ENCODE measurements at regions not wholly inside any gene's neighbourhood (a gene's known extent, or its start where the extent isn't known, plus 50 kb on each side); places are given as distances from the start of the nearest gene placed in this dataset.

DNA sequence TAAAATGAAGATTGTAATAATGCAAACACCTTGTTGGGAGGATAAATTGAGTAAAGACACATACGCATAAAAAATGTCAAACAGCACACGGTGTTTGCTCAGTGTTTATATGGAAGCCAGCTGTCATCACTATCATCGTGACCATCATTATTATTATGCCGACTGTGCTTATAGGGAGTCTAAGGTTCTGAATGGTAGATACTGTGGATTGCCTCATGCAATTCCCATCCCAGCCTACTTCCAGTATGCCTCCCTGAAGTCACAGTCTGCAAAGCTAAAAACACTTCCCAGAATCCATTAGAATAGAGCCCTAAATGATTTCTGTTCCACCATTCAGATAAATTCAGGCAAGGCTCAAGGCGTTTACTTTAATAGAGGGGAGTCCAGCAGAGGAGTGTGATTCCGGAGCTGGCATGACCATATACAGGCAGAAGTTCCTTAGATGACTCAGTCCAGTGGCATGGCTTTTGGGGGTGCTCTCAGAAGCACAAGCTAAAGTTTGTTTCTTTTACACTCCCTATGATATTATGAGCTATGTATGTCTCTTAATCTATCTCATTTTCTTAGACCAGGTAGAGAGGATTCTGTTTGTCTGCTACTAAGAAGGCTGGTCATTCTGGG, 148.7 kb downstream of the MEX3B start:
- 75 to 82% (median 80%) methylated on average over 6 of the region's 6 CpGs for WGBS, 4 donors
- no peak for DNase-seq
- Histone ChIP-seq H3K27me3 (peaks cover 0 to 3% (median 0%) of the 10 kb centered on the region in 9 donors), H3K9me3 (no peaks in the 10 kb centered on the region), H3K36me3 (no peaks in the 10 kb centered on the region), H3K4me3 (no peak overlapping the region), H3K27ac (peak overlapping the region in 1 of 12 donors; percentile 19), H3K4me1 (no peaks in the 10 kb centered on the region)
- intact Hi-C loops (cut with DNase I) = no loop called here
- ATAC-seq = no peak
- no peak for TF ChIP-seq POLR2A (IDR thresholded peaks at IDR 0.05)

DNA sequence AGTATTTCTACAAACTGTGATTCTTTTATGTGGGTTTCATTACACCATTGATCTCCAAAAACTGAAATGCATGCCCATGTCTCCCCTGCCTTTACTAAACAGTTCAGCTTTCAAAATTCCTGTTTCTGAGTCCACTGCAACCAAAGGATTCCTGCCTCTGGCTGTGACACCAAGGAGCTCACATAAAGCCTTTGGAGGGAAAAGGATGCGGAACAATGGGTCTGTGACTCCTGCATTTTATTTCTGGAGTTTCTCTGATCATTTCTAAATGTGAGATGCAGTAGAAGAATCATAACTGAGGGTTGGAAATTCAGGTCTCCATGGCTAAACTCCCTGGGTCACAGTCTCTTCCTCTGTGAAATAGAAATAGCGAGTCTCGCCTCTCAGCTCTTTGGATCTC, 149.5 kb downstream of the MEX3B start:
- DNase-seq = no peak
- WGBS, 4 donors = 96 to 98% (median 97%) methylated on average over 3 of the region's 3 CpGs
- H3K36me3 ChIP-seq = no peaks in the 10 kb centered on the region
- intact Hi-C loops (cut with DNase I) = no loop called here
- peak overlapping the region in 1 of 12 donors; percentile 19 for H3K27ac ChIP-seq
- TF ChIP-seq POLR2A (IDR thresholded peaks at IDR 0.05) = no peak
- TF ChIP-seq, protein P1, sequence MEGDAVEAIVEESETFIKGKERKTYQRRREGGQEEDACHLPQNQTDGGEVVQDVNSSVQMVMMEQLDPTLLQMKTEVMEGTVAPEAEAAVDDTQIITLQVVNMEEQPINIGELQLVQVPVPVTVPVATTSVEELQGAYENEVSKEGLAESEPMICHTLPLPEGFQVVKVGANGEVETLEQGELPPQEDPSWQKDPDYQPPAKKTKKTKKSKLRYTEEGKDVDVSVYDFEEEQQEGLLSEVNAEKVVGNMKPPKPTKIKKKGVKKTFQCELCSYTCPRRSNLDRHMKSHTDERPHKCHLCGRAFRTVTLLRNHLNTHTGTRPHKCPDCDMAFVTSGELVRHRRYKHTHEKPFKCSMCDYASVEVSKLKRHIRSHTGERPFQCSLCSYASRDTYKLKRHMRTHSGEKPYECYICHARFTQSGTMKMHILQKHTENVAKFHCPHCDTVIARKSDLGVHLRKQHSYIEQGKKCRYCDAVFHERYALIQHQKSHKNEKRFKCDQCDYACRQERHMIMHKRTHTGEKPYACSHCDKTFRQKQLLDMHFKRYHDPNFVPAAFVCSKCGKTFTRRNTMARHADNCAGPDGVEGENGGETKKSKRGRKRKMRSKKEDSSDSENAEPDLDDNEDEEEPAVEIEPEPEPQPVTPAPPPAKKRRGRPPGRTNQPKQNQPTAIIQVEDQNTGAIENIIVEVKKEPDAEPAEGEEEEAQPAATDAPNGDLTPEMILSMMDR (IDR thresholded peaks at IDR 0.05) = no peak
- peaks cover 0 to under 1% (median 0%) of the 10 kb centered on the region in 9 donors for H3K27me3 ChIP-seq
- no peak overlapping the region for H3K4me3 ChIP-seq
- H3K4me1 ChIP-seq = no peaks in the 10 kb centered on the region
- no peaks in the 10 kb centered on the region for H3K9me3 ChIP-seq
- no peak for ATAC-seq

DNA sequence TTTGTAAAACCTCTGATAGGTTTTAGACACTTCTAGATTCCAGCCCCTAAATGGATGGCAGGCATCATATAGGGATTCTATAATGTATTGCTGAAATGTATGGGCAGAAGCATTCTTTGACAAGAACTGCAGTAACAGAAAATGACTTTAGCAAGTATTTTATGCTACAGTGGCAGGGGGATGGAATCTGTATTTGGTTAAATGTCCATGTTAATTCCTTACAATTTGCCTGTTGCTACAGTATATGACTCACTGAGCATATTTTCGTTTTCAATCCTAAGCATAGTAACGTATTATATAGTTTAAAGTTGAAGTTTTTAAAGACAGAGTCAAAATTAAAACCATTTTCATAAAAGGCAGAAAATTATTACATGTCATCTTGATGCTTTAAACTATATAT, 150.1 kb downstream of the MEX3B start:
- 83 to 96% (median 88%) methylated on average over 2 of the region's 2 CpGs for WGBS, 4 donors
- ATAC-seq = no peak
- intact Hi-C loops (cut with DNase I) = no loop called here

DNA sequence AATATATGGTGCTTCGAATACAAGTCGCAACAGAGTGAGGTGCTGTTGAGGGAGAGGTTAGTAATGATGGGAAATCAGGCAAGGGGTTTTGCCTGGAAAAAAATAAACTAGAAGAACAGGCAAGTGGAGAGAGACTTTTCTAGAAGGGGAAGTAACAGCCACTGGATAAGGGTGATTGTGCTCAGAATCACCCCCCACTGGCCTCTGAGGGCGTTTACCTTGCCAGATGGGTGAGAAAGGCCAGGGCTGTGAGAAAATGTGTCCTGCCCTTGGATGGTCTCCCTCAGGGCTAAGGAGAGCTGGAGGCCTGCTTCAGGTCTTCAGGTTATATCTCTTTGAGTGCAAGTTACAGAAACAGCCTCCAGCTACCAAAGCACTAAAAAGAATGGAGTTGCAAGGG, 151.8 kb downstream of the MEX3B start:
- DNase-seq (no peak), ATAC-seq (no peak)
- Histone ChIP-seq H3K36me3 (no peaks in the 10 kb centered on the region), H3K27ac (no peak overlapping the region), H3K4me3 (no peak overlapping the region), H3K4me1 (peaks cover 0 to 4% (median 0%) of the 10 kb centered on the region in 12 donors), H3K9me3 (no peaks in the 10 kb centered on the region), H3K27me3 (no peaks in the 10 kb centered on the region)
- no peak for TF ChIP-seq POLR2A (IDR thresholded peaks at IDR 0.05)
- TF ChIP-seq, protein P1 (IDR thresholded peaks at IDR 0.05) = no peak
- WGBS, 4 donors = 89 to 93% (median 92%) methylated on average over 3 of the region's 3 CpGs
- intact Hi-C loops (cut with DNase I) = no loop called here

More for the DNA sequence above, 150.1 kb downstream of the MEX3B start:
- no peak overlapping the region for H3K27ac ChIP-seq
- no peak overlapping the region for H3K4me3 ChIP-seq
- no peak for DNase-seq
- H3K36me3 ChIP-seq = no peaks in the 10 kb centered on the region
- TF ChIP-seq POLR2A (IDR thresholded peaks at IDR 0.05) = no peak
- TF ChIP-seq, protein P1 (IDR thresholded peaks at IDR 0.05) = no peak
- H3K4me1 ChIP-seq = no peaks in the 10 kb centered on the region
- H3K9me3 ChIP-seq = no peaks in the 10 kb centered on the region
- H3K27me3 ChIP-seq = no peaks in the 10 kb centered on the region
